GM19043 (cell line): ENCODE measurements at regions not wholly inside any gene's neighbourhood (a gene's known extent, or its start where the extent isn't known, plus 50 kb on each side); places are given as distances from the start of the nearest gene placed in this dataset.

Experiments used
- ATAC-seq: cut with Tn5 transposase; IDR thresholded peaks from one replicate; pipeline ENCODE4 v1.9.1; 2021; ENCODE audit warnings: low read depth; ENCODE audit not compliant: unreplicated experiment

GRCh38 chr13:88526186-88526852 is 855.1 kb downstream of the SLITRK5 start:
- ATAC-seq: no peak

- no peak for ATAC-seq
Observed at GRCh38 chr13:88526853-88527215, 855.7 kb downstream of the SLITRK5 start.

DNA sequence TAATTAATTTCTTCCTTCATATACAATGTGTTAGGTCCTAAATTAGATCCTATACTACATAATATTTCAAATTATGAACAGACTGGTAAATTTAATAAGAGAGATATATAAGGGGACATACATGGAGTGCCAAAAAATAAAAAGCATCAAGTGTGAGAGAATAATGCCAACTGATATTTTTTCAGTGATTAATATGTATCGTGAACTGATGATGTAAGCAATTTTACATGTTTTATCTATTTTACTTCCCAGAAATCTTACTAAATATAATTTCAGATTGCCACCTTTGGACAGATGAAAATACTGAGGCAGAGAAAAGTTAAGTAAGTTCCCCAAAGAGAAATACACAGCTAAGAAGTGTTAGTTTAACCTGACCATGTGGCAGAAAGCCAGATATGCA is 870.8 kb downstream of the SLITRK5 start:
- ATAC-seq: no peak

- no peak for ATAC-seq
Observed at GRCh38 chr13:88544836-88545235, 873.7 kb downstream of the SLITRK5 start.

DNA sequence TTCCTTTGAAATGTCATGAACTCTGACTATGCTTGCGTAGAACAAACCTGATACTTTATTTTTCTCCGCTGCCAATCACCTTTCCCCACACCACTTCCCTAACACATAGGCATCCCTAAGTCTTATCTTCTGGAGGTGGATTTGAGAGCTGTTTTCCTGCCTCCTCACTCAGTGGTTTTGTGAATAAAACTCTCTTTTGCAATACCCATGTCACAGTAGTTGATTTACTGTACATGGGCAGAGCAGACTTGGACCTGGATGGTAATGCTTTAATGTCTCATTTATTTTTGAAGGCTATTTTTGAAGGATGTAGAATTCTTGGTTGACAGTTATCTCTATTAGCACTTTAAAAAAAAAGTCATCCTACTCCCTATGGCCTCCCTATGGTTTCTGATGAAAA is 881.8 kb downstream of the SLITRK5 start:
- ATAC-seq: no peak

- no peak for ATAC-seq
Observed at GRCh38 chr13:88565566-88565965, 894.4 kb downstream of the SLITRK5 start.

DNA sequence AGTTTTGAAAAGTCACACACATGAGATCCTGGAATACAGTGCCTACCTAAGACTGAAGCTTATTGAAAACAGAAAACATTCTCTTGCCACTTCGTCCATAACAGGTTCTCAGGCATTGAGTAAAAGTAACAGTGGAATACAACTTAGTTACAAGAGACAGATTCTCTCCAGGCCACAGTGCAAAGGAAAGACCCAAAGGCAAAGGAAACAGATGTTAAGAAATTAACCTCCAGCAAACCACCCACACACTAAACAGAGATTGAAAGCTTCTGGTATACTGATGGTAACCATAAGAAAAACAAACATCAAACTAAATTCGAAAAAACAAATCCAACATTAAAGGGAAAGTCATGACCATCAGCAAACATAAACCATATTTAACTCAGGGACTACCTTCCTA is 914.7 kb downstream of the SLITRK5 start:
- ATAC-seq: no peak

DNA sequence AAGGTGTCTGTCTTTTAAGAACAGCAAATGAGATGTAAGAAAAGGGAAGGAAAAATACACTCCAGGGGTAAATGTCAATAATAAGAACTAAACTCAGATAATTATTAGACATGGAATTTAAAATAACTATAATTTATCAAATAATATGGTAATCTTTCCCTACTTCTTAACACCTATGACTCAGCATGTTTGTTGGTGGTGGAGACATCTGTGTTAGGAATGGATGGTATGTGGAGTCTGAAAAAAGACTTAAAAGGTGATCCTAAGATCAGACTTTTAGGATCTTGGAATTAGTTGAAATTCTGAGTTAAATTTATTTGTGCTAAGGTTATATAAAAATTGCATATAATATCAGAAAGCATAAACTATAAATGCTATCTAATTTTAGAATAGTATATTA is 915.1 kb downstream of the SLITRK5 start:
- no peak for ATAC-seq

DNA sequence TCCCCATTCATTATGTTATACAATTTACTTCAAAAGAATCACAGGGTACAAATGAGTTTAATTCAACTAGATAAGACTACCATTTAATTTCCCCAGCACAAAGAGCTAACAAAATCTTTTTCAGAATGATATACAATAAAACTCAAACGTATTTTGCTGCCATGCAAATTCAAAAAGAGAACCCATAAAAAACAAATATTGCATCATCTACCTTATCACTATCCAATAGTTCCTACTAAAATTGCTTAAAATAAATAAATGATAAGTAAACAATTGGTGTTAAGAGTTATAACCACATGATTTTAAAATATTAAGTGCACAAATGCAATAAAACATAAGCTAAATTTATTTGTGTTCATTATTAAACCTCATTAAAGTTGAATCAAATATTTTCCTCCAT is 919.4 kb downstream of the SLITRK5 start:
- no peak for ATAC-seq

DNA sequence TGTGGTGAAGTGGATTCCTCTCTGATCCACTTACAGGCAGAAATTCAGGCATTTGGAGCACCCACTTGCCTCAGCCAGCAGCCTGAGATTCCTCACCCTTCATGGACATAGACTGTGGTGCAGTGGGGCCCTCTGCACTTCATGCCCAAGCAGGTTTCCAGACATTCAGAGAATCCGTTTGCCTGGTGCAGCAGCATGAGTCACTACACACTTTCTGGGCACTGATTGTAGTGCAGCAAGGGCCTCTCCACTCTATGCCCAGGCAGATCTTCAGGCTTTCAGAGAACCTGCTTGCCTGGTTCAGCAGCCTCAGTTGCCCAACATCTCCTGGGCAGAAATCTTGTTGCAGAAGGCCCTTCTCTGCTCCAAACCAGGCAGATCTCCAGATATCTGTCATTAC is 920.9 kb downstream of the SLITRK5 start:
- ATAC-seq: no peak

- no peak for ATAC-seq
Observed at GRCh38 chr13:88601949-88602348, 930.8 kb downstream of the SLITRK5 start.

DNA sequence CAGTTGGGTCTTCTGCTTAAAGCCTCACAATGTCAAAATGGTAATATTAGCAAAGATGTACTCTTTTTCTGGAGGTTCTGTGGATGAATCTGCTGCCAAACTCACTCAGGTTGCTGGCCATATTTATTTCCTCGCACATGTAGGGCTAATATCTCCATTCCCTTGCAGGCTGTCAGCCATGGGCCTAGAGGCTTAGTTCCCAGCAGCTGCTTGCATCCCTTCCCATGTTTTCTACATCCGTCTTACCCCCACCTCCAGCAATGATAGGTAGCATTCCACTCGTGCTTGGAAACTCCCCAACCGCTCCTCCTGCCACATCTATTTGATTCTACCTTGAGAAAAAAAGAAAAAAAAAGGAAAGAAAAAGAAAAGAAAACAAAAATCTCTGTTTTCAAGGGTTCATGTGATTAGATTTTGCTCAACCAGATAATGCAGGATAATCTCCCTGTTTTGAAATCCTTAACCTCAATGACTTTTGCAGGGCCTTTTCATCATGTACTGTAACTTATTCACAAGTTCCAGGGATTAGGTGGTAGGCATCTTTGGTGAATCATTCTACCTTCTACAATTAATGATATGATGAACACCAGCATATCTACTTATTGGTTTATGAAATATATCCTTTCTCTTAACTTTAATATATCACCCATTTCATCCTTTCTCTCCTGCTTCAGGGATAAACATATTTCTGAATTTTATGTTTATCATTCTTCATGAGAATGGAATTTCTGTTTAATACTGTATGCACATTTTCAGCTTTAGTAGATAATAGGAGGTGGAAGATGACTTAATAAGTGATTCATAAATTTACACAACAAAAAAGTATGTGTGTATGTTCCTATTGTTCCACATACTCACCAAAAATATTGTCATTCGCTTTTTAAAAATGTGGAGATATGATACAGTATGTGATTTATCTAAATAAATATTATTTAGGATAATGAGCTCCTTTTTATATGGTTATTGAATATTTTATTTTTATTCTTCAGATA is 931.9 kb downstream of the SLITRK5 start:
- no peak for ATAC-seq

DNA sequence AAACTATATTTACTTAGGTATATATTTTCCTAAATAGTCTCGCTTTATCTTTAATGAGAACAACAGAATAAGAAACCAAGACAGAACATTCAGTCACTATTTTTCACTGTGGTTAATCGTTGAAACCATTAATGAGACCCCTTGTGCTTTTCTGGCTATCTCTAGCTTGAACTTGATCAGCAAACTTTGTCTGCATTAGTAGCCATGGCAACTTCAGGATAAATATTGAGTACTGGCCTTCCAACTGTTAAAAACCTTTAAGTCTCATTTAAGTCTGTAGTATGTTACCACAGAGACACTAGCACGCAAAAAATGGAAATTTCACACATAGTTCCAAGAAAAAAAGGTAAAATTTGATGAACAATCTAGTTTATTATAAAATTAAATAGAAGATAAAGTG is 946.0 kb downstream of the SLITRK5 start:
- no peak for ATAC-seq

DNA sequence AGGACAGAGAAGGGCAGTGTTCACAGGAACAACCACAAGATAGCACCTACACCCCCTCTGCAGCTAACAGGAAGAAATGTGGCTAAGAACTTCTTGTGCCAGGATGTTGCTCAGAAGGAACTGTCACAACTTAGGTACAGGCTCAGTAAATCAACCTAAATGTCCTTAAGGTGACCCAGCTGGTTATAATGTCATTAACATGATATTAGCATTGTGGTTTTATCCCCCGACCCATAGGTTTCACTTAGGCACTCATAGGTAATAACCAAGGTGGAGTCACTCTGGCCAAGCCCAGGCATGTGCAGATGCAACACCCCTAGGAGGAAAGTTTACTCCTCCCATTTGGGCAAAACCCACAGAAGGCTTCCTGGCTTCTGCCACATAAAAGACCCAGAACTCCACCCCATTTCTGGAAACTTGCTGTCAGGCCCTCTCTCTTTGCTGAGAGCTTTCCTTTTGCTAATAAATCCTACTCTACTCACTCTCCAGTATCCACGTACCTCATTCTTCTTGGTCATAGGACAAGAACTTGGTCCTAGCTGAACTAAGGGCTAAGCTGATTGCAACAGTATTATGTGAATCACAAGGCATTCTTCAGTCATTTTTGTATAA is 951.3 kb downstream of the SLITRK5 start:
- no peak for ATAC-seq

DNA sequence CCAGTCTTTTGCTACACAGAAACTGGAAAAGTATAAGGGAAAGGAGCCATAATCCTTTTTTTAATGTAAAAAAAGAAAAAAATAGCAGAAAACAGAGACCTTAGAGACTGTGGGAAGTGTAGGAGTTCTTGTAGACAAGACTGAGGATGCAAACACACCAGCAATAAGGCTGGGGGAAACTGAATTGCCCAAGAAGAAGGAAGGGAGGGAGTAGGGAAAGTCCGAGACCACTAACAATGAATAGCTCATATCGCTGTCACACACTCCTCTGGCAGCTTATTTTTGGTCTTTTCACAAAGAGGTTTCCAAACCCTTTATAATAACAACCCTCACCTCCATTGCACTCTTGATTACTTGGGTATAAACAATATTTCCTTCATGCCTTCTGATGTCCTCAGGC is 952.0 kb downstream of the SLITRK5 start:
- no peak for ATAC-seq

GRCh38 chr13:88627071-88627470 is 955.9 kb downstream of the SLITRK5 start:
- ATAC-seq: no peak

DNA sequence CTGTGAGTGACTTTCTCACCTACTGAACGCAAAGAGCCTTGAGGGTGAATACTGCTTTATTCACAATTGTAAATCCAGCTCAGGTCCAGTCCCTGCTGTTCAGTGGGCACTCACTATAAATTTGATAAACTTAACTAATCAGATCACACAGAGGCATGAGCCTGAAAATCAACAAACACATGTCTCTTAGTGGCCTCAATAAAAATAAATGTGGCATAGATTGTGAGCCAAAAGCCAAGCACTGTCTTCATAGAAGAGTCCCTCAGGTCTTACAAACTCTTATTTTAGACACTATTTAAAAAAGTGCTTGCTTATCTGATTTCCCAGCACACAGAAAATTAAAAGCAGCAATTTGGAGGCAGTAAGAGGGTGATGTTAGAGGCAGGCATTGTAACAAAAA is 957.7 kb downstream of the SLITRK5 start:
- ATAC-seq: no peak

DNA sequence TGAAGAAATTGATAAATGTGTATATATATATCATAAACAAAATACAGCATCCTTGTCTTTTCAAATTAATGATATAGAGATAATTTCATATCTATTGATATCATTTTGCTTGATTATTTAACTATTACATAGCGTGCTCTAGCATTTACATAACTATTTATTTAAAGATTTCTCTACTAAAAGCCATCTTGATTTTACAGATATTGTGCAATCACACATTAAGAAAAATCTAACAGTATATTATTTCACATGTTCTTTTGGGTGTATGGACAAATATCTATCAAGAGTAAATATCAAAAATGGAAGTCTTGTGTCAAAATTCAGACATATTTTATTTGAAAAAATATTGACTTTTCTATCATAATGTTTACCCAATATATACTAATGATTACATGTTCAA is 966.8 kb downstream of the SLITRK5 start:
- ATAC-seq: no peak

GRCh38 chr13:88643233-88643632 is 972.1 kb downstream of the SLITRK5 start:
- ATAC-seq: no peak

DNA sequence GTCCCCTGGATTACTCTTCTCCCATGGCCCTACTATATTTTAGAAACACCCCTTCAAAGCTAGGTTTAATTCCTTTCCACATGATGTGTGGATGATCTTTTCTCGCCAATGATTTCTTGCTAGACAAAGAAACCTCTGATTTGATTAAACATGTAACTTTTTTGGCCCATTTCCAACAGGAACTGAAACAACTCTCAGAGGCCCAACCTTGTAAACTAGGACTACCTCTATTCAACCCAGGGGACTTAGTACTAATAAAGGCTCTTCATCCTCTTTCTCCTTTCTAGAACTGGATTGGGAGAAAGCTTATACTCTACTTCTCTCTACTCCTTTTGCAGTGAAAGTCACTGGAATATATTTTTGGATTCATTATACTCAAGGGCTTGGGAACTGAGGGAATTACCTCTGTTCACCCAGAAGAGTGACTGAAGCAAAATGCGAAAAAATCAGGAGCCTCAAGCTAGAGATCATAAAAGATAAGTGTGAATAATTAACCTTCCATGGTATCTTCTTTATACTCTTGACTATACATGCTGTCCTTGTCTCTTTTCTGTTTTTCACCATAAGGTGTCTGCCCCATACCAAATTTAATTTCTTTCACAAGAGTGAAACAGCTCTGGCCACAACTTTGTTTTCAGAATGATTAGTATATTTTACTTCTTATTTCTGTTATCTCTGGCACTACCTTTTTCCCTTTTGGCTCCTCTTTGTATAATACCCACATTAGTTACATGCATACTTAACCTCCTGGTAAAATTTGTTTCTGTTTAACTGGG is 977.6 kb downstream of the SLITRK5 start:
- ATAC-seq: no peak

- ATAC-seq: no peak
Observed at GRCh38 chr13:88649855-88650254, 978.7 kb downstream of the SLITRK5 start.
